GM19035 (cell line): ENCODE measurements at regions not wholly inside any gene's neighbourhood (a gene's known extent, or its start where the extent isn't known, plus 50 kb on each side); places are given as distances from the start of the nearest gene placed in this dataset.
A peak's percentile ranks its signal among the peaks of the same experiment; 100 is the strongest.

ENCODE experiments used
- ATAC-seq: cut with Tn5 transposase; IDR thresholded peaks from one replicate; pipeline ENCODE4 v1.9.1; 2021; ENCODE audit not compliant: unreplicated experiment

GRCh38 chr6:99867026-99867425, 127.0 kb downstream of the MCHR2 start:
- no peak for ATAC-seq

- peak; percentile 92 for ATAC-seq
These were observed 125.8 kb downstream of the MCHR2 start for GRCh38 chr6:99868074-99868702.
